ENCODE measurements at regions not wholly inside any gene's neighbourhood (a gene's known extent, or its start where the extent isn't known, plus 50 kb on each side); places are given as distances from the start of the nearest gene placed in this dataset.

DNA sequence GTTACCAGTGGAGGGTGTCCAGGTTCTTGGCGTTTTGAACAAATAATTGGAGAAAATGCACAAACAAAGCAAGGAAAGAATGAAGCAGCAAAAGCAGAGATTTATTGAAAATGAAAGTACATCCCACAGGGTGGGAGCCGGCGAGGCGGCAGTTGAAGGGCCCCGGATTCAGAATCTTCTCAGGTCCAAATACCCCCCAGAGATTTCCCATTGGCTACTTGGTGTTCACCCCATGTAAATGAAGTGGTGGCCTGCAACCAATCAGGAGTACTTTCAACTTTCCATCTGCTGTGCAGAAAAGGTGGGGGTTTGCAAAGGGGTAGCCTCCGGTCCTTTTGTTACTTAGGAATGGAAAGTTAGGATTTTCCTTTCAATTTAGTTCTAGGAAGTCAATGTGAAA, 1447.0 kb downstream of the C4orf33 start:
- no peak overlapping the region for H3K27ac Mint-ChIP-seq (ENCODE audit: low read depth)
- DNase-seq (ENCODE audit: low spot score in 2 of 2) = no peak
- ATAC-seq (replicated peaks; ENCODE audit: extremely low read depth, poor library complexity, severe bottlenecking) = no peak
- H3K4me3 Mint-ChIP-seq = no peak overlapping the region
- no peaks in the 10 kb centered on the region for H3K4me1 Mint-ChIP-seq
- no peaks in the 10 kb centered on the region for H3K27me3 Mint-ChIP-seq
- H3K9me3 Mint-ChIP-seq = peaks cover 6% of the 10 kb centered on the region
- no peaks in the 10 kb centered on the region for H3K36me3 Mint-ChIP-seq (ENCODE audit: insufficient read depth)

DNA sequence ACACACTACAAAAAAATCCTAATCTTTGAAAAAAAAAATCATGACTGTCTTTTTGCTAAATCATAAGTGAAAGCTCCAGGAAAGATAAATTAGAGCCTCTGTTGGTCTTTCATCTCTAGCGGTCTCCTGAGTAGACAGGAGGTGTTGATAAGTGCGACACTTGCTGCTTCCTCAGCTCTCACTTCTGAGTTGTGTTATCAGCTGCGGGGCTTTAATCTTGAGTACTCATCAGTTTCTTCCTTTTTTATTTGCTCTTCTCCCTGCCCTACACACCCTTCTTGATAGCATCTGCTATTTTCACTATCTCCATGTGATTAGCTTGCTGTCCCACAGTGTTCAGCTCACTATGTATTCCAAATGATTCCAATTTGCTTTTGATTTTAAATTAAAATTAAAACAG, 1449.2 kb downstream of the C4orf33 start:
- Mint-ChIP-seq H3K9me3 (peaks cover 6% of the 10 kb centered on the region), H3K27me3 (no peaks in the 10 kb centered on the region), H3K36me3 (ENCODE audit: insufficient read depth) (no peaks in the 10 kb centered on the region), H3K4me1 (no peaks in the 10 kb centered on the region), H3K4me3 (no peak overlapping the region), H3K27ac (ENCODE audit: low read depth) (no peak overlapping the region)
- no peak for DNase-seq (ENCODE audit: low spot score in 2 of 2)
- ATAC-seq (replicated peaks; ENCODE audit: extremely low read depth, poor library complexity, severe bottlenecking) = no peak

DNA sequence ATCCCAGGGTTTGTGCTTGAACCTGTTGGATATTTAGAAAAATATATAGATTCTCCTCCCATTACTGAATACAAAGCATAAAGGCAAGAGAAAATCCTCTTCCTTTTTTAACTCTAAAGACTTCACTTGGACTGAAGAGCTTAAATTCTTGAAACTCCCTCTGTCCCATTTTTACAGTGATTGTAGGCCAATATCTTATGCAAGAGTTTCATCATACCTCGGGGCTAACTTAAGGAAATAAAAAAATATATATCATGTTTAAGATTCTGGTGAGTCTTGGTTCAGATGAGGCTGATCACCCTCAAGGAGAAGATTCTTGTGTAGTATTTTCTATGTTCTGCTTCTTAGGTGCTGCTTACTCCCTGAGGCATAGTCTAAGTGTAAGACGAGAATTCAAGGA, 1449.6 kb downstream of the C4orf33 start:
- no peak overlapping the region for H3K4me3 Mint-ChIP-seq
- H3K9me3 Mint-ChIP-seq = peaks cover 6% of the 10 kb centered on the region
- no peaks in the 10 kb centered on the region for H3K4me1 Mint-ChIP-seq
- H3K36me3 Mint-ChIP-seq (ENCODE audit: insufficient read depth) = no peaks in the 10 kb centered on the region
- no peak overlapping the region for H3K27ac Mint-ChIP-seq (ENCODE audit: low read depth)
- H3K27me3 Mint-ChIP-seq = no peaks in the 10 kb centered on the region
- DNase-seq (ENCODE audit: low spot score in 2 of 2) (no peak), ATAC-seq (replicated peaks; ENCODE audit: extremely low read depth, poor library complexity, severe bottlenecking) (no peak)

DNA sequence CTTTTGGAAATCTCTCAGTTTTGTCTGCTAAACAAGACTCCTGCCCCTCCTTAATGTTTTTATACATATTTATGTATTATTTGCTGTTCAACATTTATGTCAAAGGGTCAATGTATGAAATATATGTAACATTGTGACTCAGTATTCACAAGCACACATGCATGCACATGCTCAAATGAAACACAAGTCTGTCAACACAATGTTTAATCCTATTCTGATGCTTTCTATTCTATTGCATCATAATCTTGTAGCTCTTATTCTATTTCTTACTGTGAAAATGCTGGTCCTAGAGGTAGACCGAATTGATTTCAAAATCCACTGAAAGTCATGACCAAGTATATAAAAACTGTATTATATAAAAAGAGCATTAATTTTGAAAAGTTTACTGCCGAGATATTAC, 1463.3 kb downstream of the C4orf33 start:
- Mint-ChIP-seq H3K4me3 (no peak overlapping the region), H3K27ac (ENCODE audit: low read depth) (no peak overlapping the region), H3K27me3 (no peaks in the 10 kb centered on the region), H3K9me3 (peaks cover 17% of the 10 kb centered on the region), H3K4me1 (no peaks in the 10 kb centered on the region), H3K36me3 (ENCODE audit: insufficient read depth) (no peaks in the 10 kb centered on the region)
- ATAC-seq (replicated peaks; ENCODE audit: extremely low read depth, poor library complexity, severe bottlenecking) = no peak
- no peak for DNase-seq (ENCODE audit: low spot score in 2 of 2)

DNA sequence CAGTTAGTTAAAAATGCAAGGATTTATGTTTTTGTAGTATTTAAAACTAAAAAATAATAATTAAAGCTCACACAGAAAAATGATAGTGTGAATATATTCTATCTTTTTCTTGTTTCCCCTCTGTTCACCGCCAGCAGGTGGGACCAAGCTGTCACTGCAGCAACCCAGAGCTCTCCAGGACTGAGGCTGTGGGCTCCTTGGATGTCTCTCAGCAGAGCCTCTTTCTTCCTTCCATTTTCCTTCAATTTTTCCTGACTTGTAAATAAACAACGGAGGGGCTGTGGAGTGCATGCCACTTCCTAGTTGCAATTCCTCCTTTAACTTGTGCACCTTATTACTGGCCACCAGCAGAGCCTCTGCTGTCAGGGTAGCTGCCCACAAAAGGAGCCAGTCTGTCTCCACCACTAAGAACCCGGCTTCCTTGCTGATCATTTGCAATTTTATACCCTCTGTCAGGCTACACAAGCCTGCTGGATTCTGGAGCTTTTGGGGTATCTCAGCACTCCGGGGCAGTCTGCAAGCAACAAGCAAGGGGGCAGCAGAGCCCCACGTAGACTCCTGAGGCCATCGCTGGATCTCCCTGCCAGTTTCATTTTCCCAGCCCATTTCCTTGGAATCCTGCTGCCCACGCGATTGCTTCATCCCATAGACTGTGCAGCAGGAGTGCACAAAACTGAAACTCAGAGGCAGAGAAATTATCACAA, 1467.4 kb downstream of the C4orf33 start:
- H3K27ac Mint-ChIP-seq (ENCODE audit: low read depth) = no peak overlapping the region
- H3K4me1 Mint-ChIP-seq = no peaks in the 10 kb centered on the region
- H3K9me3 Mint-ChIP-seq = peaks cover 22% of the 10 kb centered on the region
- DNase-seq (ENCODE audit: low spot score in 2 of 2) (no peak), ATAC-seq (replicated peaks; ENCODE audit: extremely low read depth, poor library complexity, severe bottlenecking) (no peak)
- no peak overlapping the region for H3K4me3 Mint-ChIP-seq
- no peaks in the 10 kb centered on the region for H3K27me3 Mint-ChIP-seq
- no peaks in the 10 kb centered on the region for H3K36me3 Mint-ChIP-seq (ENCODE audit: insufficient read depth)

DNA sequence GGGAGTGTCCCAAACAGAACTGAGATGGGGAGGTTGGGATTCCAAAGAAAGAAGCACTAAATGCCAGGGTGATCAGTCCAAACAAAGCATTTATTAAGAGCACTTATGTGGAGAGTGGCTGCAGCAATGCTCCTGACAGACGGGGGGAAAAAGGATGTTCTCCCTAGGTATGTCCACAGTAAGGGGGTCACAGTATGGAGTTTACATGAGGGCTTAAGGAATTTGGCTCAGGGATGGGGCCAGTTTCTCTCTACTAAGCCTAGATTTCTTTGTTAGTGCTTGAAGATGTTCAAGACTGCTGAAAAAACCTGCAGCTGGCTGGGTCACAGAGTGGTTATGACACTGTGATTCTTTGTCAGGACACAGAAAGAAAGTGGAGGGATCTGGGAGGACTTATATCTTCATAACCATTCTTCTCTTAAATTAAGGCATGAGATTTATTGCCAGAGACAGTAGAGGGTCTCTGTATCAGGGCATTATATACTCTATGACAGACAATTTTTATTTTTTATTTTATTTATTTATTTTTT, 1468.0 kb downstream of the C4orf33 start:
- ATAC-seq (replicated peaks; ENCODE audit: extremely low read depth, poor library complexity, severe bottlenecking) = no peak
- Mint-ChIP-seq H3K4me1 (no peaks in the 10 kb centered on the region), H3K27ac (ENCODE audit: low read depth) (no peak overlapping the region), H3K4me3 (no peak overlapping the region), H3K9me3 (peaks cover 22% of the 10 kb centered on the region), H3K27me3 (no peaks in the 10 kb centered on the region), H3K36me3 (ENCODE audit: insufficient read depth) (no peaks in the 10 kb centered on the region)
- no peak for DNase-seq (ENCODE audit: low spot score in 2 of 2)

DNA sequence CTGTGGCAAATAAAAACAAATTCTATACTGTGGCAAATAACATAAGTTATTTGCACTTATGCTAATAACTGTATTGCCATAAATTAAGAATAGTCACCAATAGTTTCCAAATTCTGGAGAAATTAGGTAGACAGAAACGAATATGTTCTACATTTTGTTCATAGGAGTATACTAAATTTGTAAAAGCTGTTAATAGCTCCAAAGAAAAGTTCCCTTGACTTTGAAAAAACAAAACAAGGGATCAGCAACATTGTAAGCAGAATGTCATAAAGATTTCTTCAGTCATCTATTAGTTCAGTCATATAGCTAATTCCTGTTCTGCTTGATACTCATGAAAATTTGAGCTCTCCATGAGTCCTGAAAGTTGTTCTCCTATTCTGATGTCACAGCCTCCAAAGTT, 1472.8 kb downstream of the C4orf33 start:
- peaks cover 12% of the 10 kb centered on the region for H3K9me3 Mint-ChIP-seq
- no peaks in the 10 kb centered on the region for H3K4me1 Mint-ChIP-seq
- no peaks in the 10 kb centered on the region for H3K27me3 Mint-ChIP-seq
- no peak overlapping the region for H3K27ac Mint-ChIP-seq (ENCODE audit: low read depth)
- no peak for DNase-seq (ENCODE audit: low spot score in 2 of 2)
- H3K36me3 Mint-ChIP-seq (ENCODE audit: insufficient read depth) = peaks cover 2% of the 10 kb centered on the region
- no peak overlapping the region for H3K4me3 Mint-ChIP-seq
- no peak for ATAC-seq (replicated peaks; ENCODE audit: extremely low read depth, poor library complexity, severe bottlenecking)

DNA sequence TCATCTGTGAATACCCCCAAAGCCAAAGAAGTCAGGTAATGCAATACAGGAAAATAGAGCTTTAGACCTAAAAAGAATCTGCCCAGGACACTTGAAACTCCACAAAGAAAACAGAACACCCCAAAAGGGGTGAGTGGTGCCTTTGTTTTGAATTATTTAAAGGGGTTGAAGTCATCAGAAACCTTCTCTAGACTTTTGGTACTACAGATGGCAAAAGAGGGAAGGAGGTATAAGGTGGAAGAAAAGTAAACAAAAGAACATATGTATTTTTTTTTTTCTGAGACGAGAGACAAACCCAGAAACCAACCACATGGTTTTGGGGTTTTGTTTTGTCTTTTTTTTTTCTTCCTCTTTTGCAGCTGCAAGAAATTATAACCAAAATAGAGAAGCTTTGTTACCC, 1477.8 kb downstream of the C4orf33 start:
- Mint-ChIP-seq H3K27ac (ENCODE audit: low read depth) (no peak overlapping the region), H3K4me3 (no peak overlapping the region), H3K4me1 (no peaks in the 10 kb centered on the region), H3K27me3 (no peaks in the 10 kb centered on the region), H3K36me3 (ENCODE audit: insufficient read depth) (peaks cover 4% of the 10 kb centered on the region), H3K9me3 (peaks cover 21% of the 10 kb centered on the region)
- DNase-seq (ENCODE audit: low spot score in 2 of 2) = no peak
- ATAC-seq (replicated peaks; ENCODE audit: extremely low read depth, poor library complexity, severe bottlenecking) = no peak

DNA sequence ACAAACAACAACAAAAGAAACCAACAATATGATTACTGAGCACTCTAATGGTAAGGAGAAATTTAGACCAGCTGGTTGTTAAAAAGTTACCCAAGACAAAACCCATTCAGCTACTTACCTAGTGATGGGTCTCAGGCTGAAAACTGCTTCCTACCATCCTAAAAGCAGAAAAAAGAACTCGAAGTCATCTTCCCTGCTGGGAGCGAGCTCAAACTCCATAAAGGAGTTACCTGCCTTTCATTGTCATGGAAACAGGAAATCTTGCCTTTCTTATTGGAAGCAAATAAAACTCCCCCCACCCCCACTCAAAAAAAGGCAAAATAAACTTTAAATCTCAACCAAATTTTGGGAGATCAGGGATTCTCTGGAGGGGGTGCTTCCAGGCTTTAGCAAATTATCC, 1478.3 kb downstream of the C4orf33 start:
- no peaks in the 10 kb centered on the region for H3K27me3 Mint-ChIP-seq
- no peak overlapping the region for H3K4me3 Mint-ChIP-seq
- H3K36me3 Mint-ChIP-seq (ENCODE audit: insufficient read depth) = peaks cover 4% of the 10 kb centered on the region
- ATAC-seq (replicated peaks; ENCODE audit: extremely low read depth, poor library complexity, severe bottlenecking) (no peak), DNase-seq (ENCODE audit: low spot score in 2 of 2) (no peak)
- H3K4me1 Mint-ChIP-seq = no peaks in the 10 kb centered on the region
- peaks cover 21% of the 10 kb centered on the region for H3K9me3 Mint-ChIP-seq
- no peak overlapping the region for H3K27ac Mint-ChIP-seq (ENCODE audit: low read depth)

DNA sequence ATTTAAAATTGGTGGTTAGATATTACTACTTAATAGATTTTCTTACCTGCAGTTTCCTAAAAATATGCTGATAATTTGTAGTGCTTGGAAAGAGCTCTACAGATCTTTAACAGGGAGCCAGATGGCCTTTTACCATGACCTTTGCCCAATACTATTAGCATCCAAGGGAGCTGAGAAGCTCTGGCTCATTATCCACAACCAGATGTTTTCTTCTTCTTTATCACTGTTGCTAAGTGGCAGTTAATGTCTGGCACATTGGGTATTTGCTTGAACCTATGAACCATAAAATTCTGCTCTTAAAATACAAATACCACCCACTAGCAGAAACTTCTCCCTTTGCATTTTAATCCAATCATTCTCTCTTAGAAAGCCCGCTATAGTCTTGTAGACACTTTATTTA, 1480.3 kb downstream of the C4orf33 start:
- H3K27me3 Mint-ChIP-seq = no peaks in the 10 kb centered on the region
- no peak for DNase-seq (ENCODE audit: low spot score in 2 of 2)
- H3K4me3 Mint-ChIP-seq = no peak overlapping the region
- H3K36me3 Mint-ChIP-seq (ENCODE audit: insufficient read depth) = peaks cover 4% of the 10 kb centered on the region
- no peak overlapping the region for H3K27ac Mint-ChIP-seq (ENCODE audit: low read depth)
- no peak for ATAC-seq (replicated peaks; ENCODE audit: extremely low read depth, poor library complexity, severe bottlenecking)
- H3K4me1 Mint-ChIP-seq = no peaks in the 10 kb centered on the region
- H3K9me3 Mint-ChIP-seq = peaks cover 21% of the 10 kb centered on the region

DNA sequence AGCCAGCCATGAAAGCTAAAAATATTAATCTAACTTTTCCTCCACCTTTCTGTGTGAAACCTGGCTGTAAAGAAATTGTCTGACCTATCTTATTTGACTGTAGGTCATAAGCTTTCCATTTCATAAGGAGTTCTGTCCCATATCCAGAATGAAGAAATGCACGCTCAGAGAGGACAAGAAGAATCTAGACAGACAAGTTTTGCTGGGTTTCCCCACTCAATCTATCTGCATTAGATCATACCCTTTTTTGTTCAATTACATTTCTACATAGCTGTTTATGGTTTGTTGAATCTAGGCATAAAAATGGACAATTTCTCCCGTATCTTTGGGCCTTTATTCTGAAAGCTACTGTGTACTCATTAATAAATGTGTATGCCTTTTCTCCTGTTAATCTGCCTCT, 1495.1 kb downstream of the C4orf33 start:
- H3K4me3 Mint-ChIP-seq = no peak overlapping the region
- no peak for DNase-seq (ENCODE audit: low spot score in 2 of 2)
- H3K36me3 Mint-ChIP-seq (ENCODE audit: insufficient read depth) = no peaks in the 10 kb centered on the region
- H3K27me3 Mint-ChIP-seq = no peaks in the 10 kb centered on the region
- H3K9me3 Mint-ChIP-seq = peaks cover 7% of the 10 kb centered on the region
- H3K4me1 Mint-ChIP-seq = no peaks in the 10 kb centered on the region
- ATAC-seq (replicated peaks; ENCODE audit: extremely low read depth, poor library complexity, severe bottlenecking) = no peak
- no peak overlapping the region for H3K27ac Mint-ChIP-seq (ENCODE audit: low read depth)

DNA sequence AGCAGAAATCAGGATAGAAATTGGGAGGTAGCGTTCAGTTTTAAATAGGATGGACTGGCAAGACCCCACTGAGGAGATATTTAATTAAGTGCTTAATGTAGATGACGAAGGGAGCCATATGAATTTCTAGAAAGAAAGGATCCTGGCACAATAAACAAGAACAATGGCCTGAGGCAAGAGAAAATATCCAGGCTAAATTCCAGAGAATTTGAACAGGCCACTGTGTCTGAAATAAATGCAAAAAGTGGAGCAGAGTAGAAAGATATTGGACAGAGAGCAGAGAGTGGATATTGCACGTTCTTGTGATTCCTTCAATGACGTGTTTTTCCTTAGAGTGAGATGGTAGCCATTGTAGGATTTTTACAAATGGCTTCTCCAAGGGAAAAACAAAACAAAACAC, 1504.8 kb downstream of the C4orf33 start:
- Mint-ChIP-seq H3K9me3 (peaks cover 13% of the 10 kb centered on the region), H3K4me1 (no peaks in the 10 kb centered on the region), H3K4me3 (no peak overlapping the region), H3K27me3 (no peaks in the 10 kb centered on the region), H3K27ac (ENCODE audit: low read depth) (no peak overlapping the region), H3K36me3 (ENCODE audit: insufficient read depth) (no peaks in the 10 kb centered on the region)
- no peak for DNase-seq (ENCODE audit: low spot score in 2 of 2)
- no peak for ATAC-seq (replicated peaks; ENCODE audit: extremely low read depth, poor library complexity, severe bottlenecking)

DNA sequence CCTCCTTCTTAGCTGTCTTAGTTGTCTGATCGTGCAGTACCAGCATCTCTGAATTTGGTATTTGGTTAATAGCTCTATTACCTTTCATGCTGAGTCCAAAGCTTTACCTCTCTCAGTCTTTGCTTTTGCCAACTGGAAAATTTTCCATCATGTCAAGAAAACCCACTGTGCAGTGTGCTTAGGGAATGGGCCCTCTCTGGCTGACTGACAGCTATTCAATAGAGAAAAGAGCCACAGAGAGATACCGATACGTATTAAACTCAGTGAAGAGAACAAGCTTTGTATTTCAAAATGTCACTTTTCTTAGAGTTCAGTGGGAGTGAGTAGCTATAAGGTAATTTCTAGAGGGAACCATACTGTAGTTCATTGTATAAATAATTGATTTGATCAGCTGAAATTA, 1507.1 kb downstream of the C4orf33 start:
- Mint-ChIP-seq H3K4me1 (no peaks in the 10 kb centered on the region), H3K27me3 (no peaks in the 10 kb centered on the region), H3K4me3 (no peak overlapping the region), H3K36me3 (ENCODE audit: insufficient read depth) (no peaks in the 10 kb centered on the region), H3K9me3 (peaks cover 10% of the 10 kb centered on the region), H3K27ac (ENCODE audit: low read depth) (no peak overlapping the region)
- ATAC-seq (replicated peaks; ENCODE audit: extremely low read depth, poor library complexity, severe bottlenecking) (no peak), DNase-seq (ENCODE audit: low spot score in 2 of 2) (no peak)
